ENCODE measurements at regions not wholly inside any gene's neighbourhood (a gene's known extent, or its start where the extent isn't known, plus 50 kb on each side); places are given as distances from the start of the nearest gene placed in this dataset.

- TF ChIP-seq CTCF (IDR thresholded peaks at IDR 0.05) (no peak), POLR2A (IDR thresholded peaks at IDR 0.05) (no peak)
Observed at GRCh38 chr5:67315082-67315989, 118.7 kb upstream of the CD180 start.

Data from uterus (tissue), 2 donors.